Liver (tissue), 8 donors: ENCODE measurements at regions not wholly inside any gene's neighbourhood (a gene's known extent, or its start where the extent isn't known, plus 50 kb on each side); places are given as distances from the start of the nearest gene placed in this dataset.

ENCODE experiments used
- DNase-seq: peaks from one replicate; pipeline ENCODE4 v3.0.0-alpha.2; 2017; ENCODE audit warnings: low spot score
- H3K27ac ChIP-seq, 2 donors: one replicate each; pipeline ENCODE4 v1.7.0; 2013; ENCODE audit warnings: inconsistent platforms in 2 of 2, low read length in 2 of 2, control low read depth in 1 of 2, low read depth in 1 of 2, mild to moderate bottlenecking in 1 of 2
- H3K27me3 ChIP-seq, 4 donors: one replicate each; pipeline versions ENCODE4 v1.6.1 to v1.7.0; 2013; ENCODE audit warnings: low read length in 3 of 4, inconsistent platforms in 1 of 4, mild to moderate bottlenecking in 1 of 4, moderate library complexity in 1 of 4; ENCODE audit not compliant: control insufficient read depth in 4 of 4, insufficient read depth in 4 of 4
- H3K36me3 ChIP-seq, 4 donors: one replicate each; pipeline versions ENCODE4 v1.6.1 to v1.7.0; 2013; ENCODE audit warnings: low read length in 3 of 4, mild to moderate bottlenecking in 3 of 4, low read depth in 1 of 4, moderate library complexity in 1 of 4; ENCODE audit not compliant: control insufficient read depth in 4 of 4, insufficient read depth in 3 of 4
- H3K4me1 ChIP-seq, 4 donors: one replicate each; pipeline versions ENCODE4 v1.6.1 to v1.7.0; 2013; ENCODE audit warnings: low read length in 3 of 4, mild to moderate bottlenecking in 3 of 4, moderate library complexity in 1 of 4; ENCODE audit not compliant: control insufficient read depth in 4 of 4, insufficient read depth in 4 of 4
- H3K4me3 ChIP-seq, 3 donors: one replicate each; pipeline versions ENCODE4 v1.6.1 to v1.7.0; 2013; ENCODE audit warnings: low read length in 3 of 3, control low read depth in 1 of 3, low read depth in 1 of 3, mild to moderate bottlenecking in 1 of 3
- H3K9ac ChIP-seq, 2 donors: one replicate each; pipeline ENCODE4 v1.7.0; 2013; ENCODE audit warnings: low read length in 2 of 2, mild to moderate bottlenecking in 2 of 2, moderate library complexity in 2 of 2, control low read depth in 1 of 2, low read depth in 1 of 2
- H3K9me3 ChIP-seq, 4 donors: one replicate each; pipeline versions ENCODE4 v1.6.1 to v1.7.0; 2013; ENCODE audit warnings: low read length in 3 of 4; ENCODE audit not compliant: control insufficient read depth in 4 of 4
- ATF3 ChIP-seq: IDR thresholded peaks from 2 replicates; pipeline ENCODE4 v1.6.1; 2016; ENCODE audit warnings: antibody characterized with exemption
- CTCF ChIP-seq: fragments of 150-350 bp; IDR thresholded peaks from 2 replicates; pipeline ENCODE4 v1.5.1; 2017; ENCODE audit warnings: improper control_type of control experiment, low read depth, low read length; ENCODE audit not compliant: missing input control
- EGR1 ChIP-seq, 2 donors: IDR thresholded peaks; 2 replicates each; pipeline ENCODE4 v1.6.1; 2016 to 2018; ENCODE audit warnings: antibody characterized with exemption in 2 of 2, low read depth in 2 of 2
- FOXA2 ChIP-seq: IDR thresholded peaks from 2 replicates; pipeline ENCODE4 v1.6.1; 2016; ENCODE audit warnings: antibody characterized with exemption
- HNF4A ChIP-seq, 2 donors: conservative IDR thresholded peaks; 2 replicates each; pipeline ENCODE4 v1.6.1; 2016; ENCODE audit warnings: antibody characterized with exemption in 2 of 2, mild to moderate bottlenecking in 2 of 2
- HNF4G ChIP-seq: IDR thresholded peaks from 2 replicates; pipeline ENCODE4 v1.6.1; 2016; ENCODE audit warnings: antibody characterized with exemption
- JUND ChIP-seq, 2 donors: IDR thresholded peaks; 2 replicates each; pipeline ENCODE4 v1.6.1; 2016; ENCODE audit warnings: antibody characterized with exemption in 2 of 2
- MAX ChIP-seq: IDR thresholded peaks from 2 replicates; pipeline ENCODE4 v1.6.1; 2016; ENCODE audit warnings: antibody characterized with exemption
- NR2F2 ChIP-seq: IDR thresholded peaks from 2 replicates; pipeline ENCODE4 v1.6.1; 2016; ENCODE audit warnings: antibody characterized with exemption
- RAD21 ChIP-seq, 2 donors: IDR thresholded peaks; 2 replicates each; pipeline ENCODE4 v1.6.1; 2016; ENCODE audit warnings: antibody characterized with exemption in 2 of 2, mild to moderate bottlenecking in 2 of 2
- REST ChIP-seq: IDR thresholded peaks from 2 replicates; pipeline ENCODE4 v1.6.1; 2016; ENCODE audit warnings: antibody characterized with exemption, mild to moderate bottlenecking
- RXRA ChIP-seq, 2 donors: IDR thresholded peaks; 2 replicates each; pipeline ENCODE4 v1.6.1; 2017 to 2018; ENCODE audit warnings: antibody characterized with exemption in 2 of 2, mild to moderate bottlenecking in 1 of 2
- SP1 ChIP-seq: IDR thresholded peaks from 2 replicates; pipeline ENCODE4 v1.6.1; 2018; ENCODE audit warnings: antibody characterized with exemption, mild to moderate bottlenecking
- TAF1 ChIP-seq: conservative IDR thresholded peaks from 2 replicates; pipeline ENCODE4 v1.6.1; 2016; ENCODE audit warnings: antibody characterized with exemption, mild to moderate bottlenecking
- YY1 ChIP-seq: IDR thresholded peaks from 2 replicates; pipeline ENCODE4 v1.6.1; 2016; ENCODE audit warnings: antibody characterized with exemption, mild to moderate bottlenecking
- ZBTB33 ChIP-seq: IDR thresholded peaks from 2 replicates; pipeline ENCODE4 v1.6.1; 2016; ENCODE audit warnings: antibody characterized with exemption
- WGBS: extraction: QIAGEN DNeasy Blood & Tissue Kit; methylation state at CpG from one replicate; pipeline ENCODE4 v1.1.7; 2013; 5-methylcytosine and 5-hydroxymethylcytosine counted together
- donor health status: healthy.
- donor health status: healthy.
- donor health status: healthy.
- donor health status: healthy.
- donor health status: healthy.

- H3K9me3 ChIP-seq = no peaks in the 10 kb centered on the region
- WGBS = 85% methylated on average over 5 of the region's 5 CpGs
- H3K9ac ChIP-seq = no peak overlapping the region
- TF ChIP-seq ZBTB33 = no peak
- TF ChIP-seq JUND (IDR thresholded peaks at IDR 0.05) = no peak
- TF ChIP-seq EGR1 (IDR thresholded peaks at IDR 0.05; ENCODE audit: low read depth in 2 of 2) = no peak
- TF ChIP-seq REST = no peak
- TF ChIP-seq TAF1 = no peak
- TF ChIP-seq HNF4G = no peak
- no peak for TF ChIP-seq NR2F2
- TF ChIP-seq SP1 = no peak
- TF ChIP-seq HNF4A (conservative IDR thresholded peaks at IDR 0.05) = no peak
- TF ChIP-seq RXRA (IDR thresholded peaks at IDR 0.05) = no peak
- TF ChIP-seq RAD21 (IDR thresholded peaks at IDR 0.05) = no peak
- H3K27me3 ChIP-seq = no peaks in the 10 kb centered on the region
- no peaks in the 10 kb centered on the region for H3K4me1 ChIP-seq
- no peak for DNase-seq
- no peak overlapping the region for H3K4me3 ChIP-seq
- H3K36me3 ChIP-seq = no peaks in the 10 kb centered on the region
- no peak overlapping the region for H3K27ac ChIP-seq
Measured at GRCh38 chr2:83594241-83595120, 864.6 kb downstream of the SUCLG1 start.

- 86% methylated on average over 4 of the region's 4 CpGs for WGBS
- peaks cover 0 to 5% (median under 1%) of the 10 kb centered on the region in 4 donors for H3K9me3 ChIP-seq
- no peak overlapping the region for H3K9ac ChIP-seq
- H3K27me3 ChIP-seq = no peaks in the 10 kb centered on the region
- no peak for DNase-seq
- no peak for TF ChIP-seq TAF1
- no peak for TF ChIP-seq RAD21 (IDR thresholded peaks at IDR 0.05)
- TF ChIP-seq CTCF = no peak
- no peak for TF ChIP-seq FOXA2
- TF ChIP-seq HNF4G = no peak
- TF ChIP-seq ATF3 = no peak
- no peak for TF ChIP-seq RXRA (IDR thresholded peaks at IDR 0.05)
- no peak for TF ChIP-seq REST
- no peak for TF ChIP-seq YY1
- no peak for TF ChIP-seq ZBTB33
- TF ChIP-seq MAX = no peak
- no peak for TF ChIP-seq NR2F2
- TF ChIP-seq HNF4A (conservative IDR thresholded peaks at IDR 0.05) = no peak
- no peak overlapping the region for H3K4me3 ChIP-seq
- H3K27ac ChIP-seq = no peak overlapping the region
- H3K4me1 ChIP-seq = peaks cover 0 to 1% (median 0%) of the 10 kb centered on the region in 4 donors
- no peaks in the 10 kb centered on the region for H3K36me3 ChIP-seq
Measured at GRCh38 chr2:83587309-83587708, 871.8 kb downstream of the SUCLG1 start.
